H9 (cell line): ENCODE measurements at regions not wholly inside any gene's neighbourhood (a gene's known extent, or its start where the extent isn't known, plus 50 kb on each side); places are given as distances from the start of the nearest gene placed in this dataset.

Experiments used
- DNase-seq: peaks from one replicate; pipeline ENCODE4 v3.0.0-alpha.2; 2017
- H2AFZ ChIP-seq: one replicate; pipeline ENCODE4 v1.6.1; 2013; ENCODE audit warnings: mild to moderate bottlenecking, low read length, control low read depth, moderate library complexity
- H2AK5ac ChIP-seq: 2 replicates; pipeline ENCODE4 v1.6.1; 2013; ENCODE audit warnings: low read length, control low read depth, mixed read lengths; ENCODE audit not compliant: insufficient read length
- H2BK120ac ChIP-seq: one replicate; pipeline ENCODE4 v1.6.1; 2013; ENCODE audit warnings: low read depth, mild to moderate bottlenecking, low read length, control low read depth, inconsistent platforms; ENCODE audit not compliant: poor library complexity, severe bottlenecking
- H2BK12ac ChIP-seq: 2 replicates; pipeline ENCODE4 v1.6.1; 2013; ENCODE audit warnings: low read length, control low read depth, mixed read lengths, low read depth; ENCODE audit not compliant: insufficient read length
- H2BK15ac ChIP-seq: 2 replicates; pipeline ENCODE4 v1.6.1; 2013; ENCODE audit warnings: low read depth, low read length, control low read depth
- H2BK20ac ChIP-seq: one replicate; pipeline ENCODE4 v1.6.1; 2013; ENCODE audit warnings: low read depth, mild to moderate bottlenecking, low read length, control low read depth, inconsistent platforms; ENCODE audit not compliant: poor library complexity, severe bottlenecking
- H2BK5ac ChIP-seq: 2 replicates; pipeline ENCODE4 v1.6.1; 2013; ENCODE audit warnings: low read length, control low read depth, mixed read lengths; ENCODE audit not compliant: insufficient read length
- H3K14ac ChIP-seq: 2 replicates; pipeline ENCODE4 v1.6.1; 2013; ENCODE audit warnings: low read length, control low read depth; ENCODE audit not compliant: insufficient read depth
- H3K18ac ChIP-seq: 2 replicates; pipeline ENCODE4 v1.6.1; 2013; ENCODE audit warnings: low read depth, mild to moderate bottlenecking, mixed read lengths, low read length, control low read depth; ENCODE audit not compliant: insufficient read length
- H3K23ac ChIP-seq: 2 replicates; pipeline ENCODE4 v1.6.1; 2013; ENCODE audit warnings: low read length, control low read depth, mixed read lengths, low read depth; ENCODE audit not compliant: insufficient read length
- H3K23me2 ChIP-seq: 2 replicates; pipeline ENCODE4 v1.6.1; 2013; ENCODE audit warnings: low read depth, mild to moderate bottlenecking, mixed read lengths, low read length, control low read depth; ENCODE audit not compliant: insufficient read length, poor library complexity, severe bottlenecking
- H3K27ac ChIP-seq: 2 replicates; pipeline ENCODE4 v1.5.1; 2013; ENCODE audit warnings: low read length, control low read depth, mixed read lengths, low read depth; ENCODE audit not compliant: insufficient read length
- H3K27me3 ChIP-seq: 2 replicates; pipeline ENCODE4 v1.6.1; 2013; ENCODE audit warnings: low read length, control low read depth, inconsistent platforms; ENCODE audit not compliant: insufficient read depth
- H3K4ac ChIP-seq: 2 replicates; pipeline ENCODE4 v1.6.1; 2013; ENCODE audit warnings: low read depth, mild to moderate bottlenecking, control low read depth, inconsistent platforms, low read length, moderate library complexity
- H3K4me1 ChIP-seq: 2 replicates; pipeline ENCODE4 v1.6.1; 2013; ENCODE audit warnings: low read length, control low read depth, inconsistent platforms; ENCODE audit not compliant: insufficient read depth
- H3K4me2 ChIP-seq: 2 replicates; pipeline ENCODE4 v1.6.1; 2013; ENCODE audit warnings: low read length, control low read depth, mixed read lengths; ENCODE audit not compliant: insufficient read length, insufficient read depth
- H3K56ac ChIP-seq: 2 replicates; pipeline ENCODE4 v1.6.1; 2013; ENCODE audit warnings: low read depth, mild to moderate bottlenecking, mixed read lengths, low read length, control low read depth; ENCODE audit not compliant: insufficient read length
- H3K79me1 ChIP-seq: 2 replicates; pipeline ENCODE4 v1.6.1; 2013; ENCODE audit warnings: low read depth, mild to moderate bottlenecking, moderate library complexity, low read length, control low read depth, inconsistent platforms; ENCODE audit not compliant: insufficient read depth, poor library complexity, severe bottlenecking
- H3K79me2 ChIP-seq: 2 replicates; pipeline ENCODE4 v1.6.1; 2013; ENCODE audit warnings: low read length, control low read depth, inconsistent platforms; ENCODE audit not compliant: insufficient read depth
- H3K9ac ChIP-seq: 2 replicates; pipeline ENCODE4 v1.6.1; 2013; ENCODE audit warnings: low read length, control low read depth, mixed read lengths; ENCODE audit not compliant: insufficient read length; ENCODE audit errors: extremely low read depth
- H3K9me3 ChIP-seq: one replicate; pipeline ENCODE4 v1.6.1; 2013; ENCODE audit warnings: low read depth, low read length, inconsistent platforms; ENCODE audit not compliant: control insufficient read depth
- H3T11ph ChIP-seq: one replicate; pipeline ENCODE4 v1.6.1; 2013; ENCODE audit warnings: mild to moderate bottlenecking, low read length, control low read depth, inconsistent platforms
- H4K20me1 ChIP-seq: one replicate; pipeline ENCODE4 v1.6.1; 2013; ENCODE audit not compliant: control insufficient read depth, insufficient read length, insufficient read depth
- H4K5ac ChIP-seq: 2 replicates; pipeline ENCODE4 v1.6.1; 2013; ENCODE audit warnings: low read depth, mild to moderate bottlenecking, mixed read lengths, low read length, control low read depth; ENCODE audit not compliant: insufficient read length
- H4K8ac ChIP-seq: replicated peaks from 2 replicates; pipeline ENCODE4 v1.6.1; 2013; ENCODE audit warnings: low read length, control low read depth, mixed read lengths, low read depth; ENCODE audit not compliant: insufficient read length
- H4K91ac ChIP-seq: 2 replicates; pipeline ENCODE4 v1.6.1; 2013; ENCODE audit warnings: low read depth, mild to moderate bottlenecking, moderate library complexity, mixed read lengths, low read length, control low read depth; ENCODE audit not compliant: insufficient read length
- H3K27ac Mint-ChIP-seq, 3 experiments: 2 replicates in 2 of 3; 3 replicates in 1 of 3; pipeline ENCODE4 v1.8.0; 2020 to 2021; ENCODE audit warnings: mixed read lengths in 3 of 3, mild to moderate bottlenecking in 1 of 3, moderate library complexity in 1 of 3
- H3K27me3 Mint-ChIP-seq: 2 replicates; pipeline ENCODE4 v1.8.0; 2021; ENCODE audit warnings: low read depth, mild to moderate bottlenecking, moderate library complexity, mixed read lengths
- H3K36me3 Mint-ChIP-seq, 3 experiments: 2 replicates in 2 of 3; 3 replicates in 1 of 3; pipeline ENCODE4 v1.8.0; 2020 to 2021; ENCODE audit warnings: low read depth in 3 of 3, mixed read lengths in 3 of 3; ENCODE audit not compliant: insufficient read depth in 1 of 3
- H3K4me1 Mint-ChIP-seq, 2 experiments: 2 replicates each; pipeline ENCODE4 v1.8.0; 2020; ENCODE audit warnings: mixed read lengths in 2 of 2
- H3K4me3 Mint-ChIP-seq, 2 experiments: 2 replicates in 1 of 2; 3 replicates in 1 of 2; pipeline ENCODE4 v1.8.0; 2020 to 2021; ENCODE audit warnings: mild to moderate bottlenecking in 2 of 2, mixed read lengths in 2 of 2, moderate library complexity in 1 of 2
- H3K9me3 Mint-ChIP-seq, 2 experiments: 2 replicates in 1 of 2; 3 replicates in 1 of 2; pipeline ENCODE4 v1.8.0; 2020; ENCODE audit warnings: mild to moderate bottlenecking in 2 of 2, mixed read lengths in 2 of 2, moderate library complexity in 1 of 2
- CTCF ChIP-seq: fragments of 200-600 bp; sonication (generic); conservative IDR thresholded peaks from 3 replicates; pipeline ENCODE4 v1.8.0; 2021; ENCODE audit warnings: antibody characterized with exemption, mild to moderate bottlenecking
- WGBS: extraction: QIAGEN DNeasy Blood & Tissue Kit; methylation state at CpG from one replicate; pipeline ENCODE4 v1.1.7; 2013; ENCODE audit warnings: missing lambda C conversion rate, low lambda C conversion rate, mixed read lengths; ENCODE audit not compliant: insufficient read length; ENCODE audit errors: extremely low coverage; 5-methylcytosine and 5-hydroxymethylcytosine counted together

- no peaks in the 10 kb centered on the region for H3K9me3 ChIP-seq
- Mint-ChIP-seq H3K36me3 (peaks cover 14 to 16% (median 14%) of the 10 kb centered on the region in 3 experiments), H3K9me3 (peaks cover 15 to 16% of the 10 kb centered on the region in 2 experiments), H3K4me3 (no peak overlapping the region), H3K4me1 (peaks cover 16 to 20% of the 10 kb centered on the region in 2 experiments), H3K27ac (no peak overlapping the region), H3K27me3 (peaks cover 23% of the 10 kb centered on the region)
- no peaks in the 10 kb centered on the region for H3K23me2 ChIP-seq
- no peak overlapping the region for H2BK15ac ChIP-seq
- no peak overlapping the region for H4K5ac ChIP-seq
- no peak overlapping the region for H2BK20ac ChIP-seq
- H3K18ac ChIP-seq: no peak overlapping the region
- H3K79me2 ChIP-seq: no peaks in the 10 kb centered on the region
- no peaks in the 10 kb centered on the region for H4K20me1 ChIP-seq
- H2BK5ac ChIP-seq: no peak overlapping the region
- TF ChIP-seq CTCF: no peak
- no peak overlapping the region for H3K4me2 ChIP-seq
- H2AFZ ChIP-seq: no peak overlapping the region
- no peak overlapping the region for H2BK120ac ChIP-seq
- WGBS: no CpG with 5 or more reads among the region's 3 CpGs
- no peak overlapping the region for H3K23ac ChIP-seq
- H3K14ac ChIP-seq: no peak overlapping the region
- H3T11ph ChIP-seq: no peak overlapping the region
- H3K4me1 ChIP-seq: peaks cover 3% of the 10 kb centered on the region; the same call in 1 of the 2 replicates
- no peak for DNase-seq
- no peaks in the 10 kb centered on the region for H3K27me3 ChIP-seq
- H2AK5ac ChIP-seq: no peak overlapping the region
- H3K56ac ChIP-seq: no peak overlapping the region
- H4K8ac ChIP-seq: no peak overlapping the region
- H2BK12ac ChIP-seq: no peak overlapping the region
- no peak overlapping the region for H3K9ac ChIP-seq
- no peak overlapping the region for H3K27ac ChIP-seq
- no peak overlapping the region for H4K91ac ChIP-seq
- H3K4ac ChIP-seq: no peak overlapping the region
- H3K79me1 ChIP-seq: no peaks in the 10 kb centered on the region
Observed at GRCh38 chr6:167672738-167673137, 154.0 kb upstream of the AFDN start.
